CD4-positive, alpha-beta T cell treated with Interleukin-4 for 4 hours (primary cell): ENCODE measurements at regions not wholly inside any gene's neighbourhood (a gene's known extent, or its start where the extent isn't known, plus 50 kb on each side); places are given as distances from the start of the nearest gene placed in this dataset.

Experiments used
- DNase-seq: peaks from one replicate; pipeline ENCODE4 v3.0.0-alpha.2; 2020

DNA sequence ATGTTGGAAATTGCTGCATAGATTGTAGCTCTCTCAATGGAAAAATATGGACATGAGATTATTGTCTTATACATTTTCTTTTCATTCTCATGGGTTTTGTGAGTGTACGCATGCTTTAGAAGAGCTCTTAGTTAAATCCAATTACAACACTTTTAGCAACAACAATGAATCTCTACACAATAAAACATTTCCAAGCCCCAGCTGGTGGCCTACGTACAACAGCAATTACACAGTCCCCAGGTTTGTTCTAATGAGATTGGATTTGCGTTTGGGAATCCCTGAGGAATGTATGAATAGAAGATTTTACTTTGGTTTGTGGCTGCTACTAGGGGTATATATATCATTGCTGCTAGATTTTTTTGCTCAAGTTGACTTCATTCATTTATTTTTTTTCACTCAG, 98.6 kb downstream of the FHDC1 start:
- no peak for DNase-seq

DNA sequence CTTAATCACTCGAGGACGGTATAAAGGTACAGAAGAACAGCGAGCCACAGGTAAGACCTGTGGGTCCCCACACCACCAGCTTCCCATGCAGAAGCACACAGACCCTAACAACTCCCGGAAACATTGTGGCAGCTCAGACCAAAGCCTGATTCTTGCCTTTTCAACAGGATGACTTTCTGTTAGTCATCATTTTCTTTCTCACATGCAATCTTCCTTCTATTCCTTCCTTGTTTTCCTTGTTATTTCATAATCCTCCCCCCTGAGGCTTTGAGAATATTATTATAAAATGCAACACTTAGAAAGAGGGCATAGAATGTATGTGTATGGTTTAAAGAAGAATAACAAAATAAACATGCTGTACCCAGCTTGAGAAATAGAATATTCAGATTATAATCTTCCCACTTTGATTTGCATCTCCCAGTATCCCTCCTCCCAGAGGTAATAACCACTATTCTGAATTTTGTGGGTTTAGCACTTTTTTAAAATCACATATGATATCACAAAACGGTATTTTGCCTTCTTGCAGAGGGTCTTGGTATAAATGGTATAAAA, 100.9 kb downstream of the FHDC1 start:
- DNase-seq = no peak

DNA sequence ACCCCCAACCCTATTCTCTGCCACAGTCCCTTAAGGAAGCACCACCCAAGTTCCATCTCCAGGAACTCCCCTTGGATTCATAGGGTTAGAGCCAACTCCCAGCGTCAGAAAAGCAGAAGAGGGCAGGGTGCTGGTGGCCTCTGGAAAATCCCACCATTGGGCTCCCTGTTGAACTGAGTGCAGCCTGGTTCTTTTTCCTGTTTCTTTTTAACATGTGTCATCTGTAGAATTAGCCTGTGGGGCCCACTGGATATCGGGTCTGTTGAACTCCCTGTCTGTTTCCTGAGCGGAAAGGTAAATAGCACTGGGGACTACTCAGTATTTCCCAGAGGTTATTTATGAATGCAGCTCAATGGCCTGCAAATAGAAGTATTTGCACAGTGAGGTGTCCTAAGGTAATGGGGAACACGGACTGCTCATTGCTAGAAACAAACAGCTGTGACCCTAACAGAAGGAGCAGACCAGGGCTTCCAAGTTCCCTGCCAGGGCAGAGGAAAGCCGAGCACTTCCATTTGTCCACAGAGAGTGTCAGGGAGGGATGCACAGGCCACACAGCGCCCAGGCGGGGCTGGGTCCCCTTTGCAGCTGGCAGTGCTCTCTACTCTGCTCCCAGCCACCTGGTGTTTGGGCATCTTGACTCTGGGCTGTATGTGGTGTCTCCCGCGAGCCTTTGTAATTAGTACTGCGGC, 102.6 kb downstream of the FHDC1 start:
- DNase-seq = no peak

DNA sequence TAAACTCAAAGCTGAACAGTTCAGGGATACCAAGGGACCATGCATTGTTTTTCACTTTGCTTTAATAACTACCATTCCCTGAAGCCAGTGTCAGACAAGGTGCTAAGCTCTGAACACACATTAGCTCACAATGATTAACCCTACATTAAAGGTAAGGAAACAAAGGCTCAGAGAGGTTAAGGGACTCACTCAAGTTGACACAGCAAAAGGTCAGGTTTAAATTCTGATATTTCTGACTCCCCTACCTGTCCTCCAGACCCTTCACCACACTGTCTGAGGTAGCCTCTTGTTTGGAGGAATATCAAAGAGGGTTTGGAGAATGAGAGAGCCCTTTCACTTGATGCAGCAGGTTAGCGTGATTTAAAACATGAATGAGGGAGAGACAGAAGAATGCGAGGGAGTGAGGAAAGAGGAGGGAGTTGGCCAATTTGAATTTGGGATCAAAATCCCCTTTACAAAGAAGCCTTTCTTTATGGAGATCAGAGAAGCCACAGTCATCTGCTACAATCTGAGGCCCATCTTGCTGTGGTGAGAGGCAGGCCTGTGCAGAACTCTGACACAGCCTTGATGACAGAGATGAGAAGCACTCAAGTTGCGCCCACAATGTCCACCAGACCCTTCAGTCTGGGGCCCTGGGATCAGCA, 103.5 kb downstream of the FHDC1 start:
- no peak for DNase-seq

DNA sequence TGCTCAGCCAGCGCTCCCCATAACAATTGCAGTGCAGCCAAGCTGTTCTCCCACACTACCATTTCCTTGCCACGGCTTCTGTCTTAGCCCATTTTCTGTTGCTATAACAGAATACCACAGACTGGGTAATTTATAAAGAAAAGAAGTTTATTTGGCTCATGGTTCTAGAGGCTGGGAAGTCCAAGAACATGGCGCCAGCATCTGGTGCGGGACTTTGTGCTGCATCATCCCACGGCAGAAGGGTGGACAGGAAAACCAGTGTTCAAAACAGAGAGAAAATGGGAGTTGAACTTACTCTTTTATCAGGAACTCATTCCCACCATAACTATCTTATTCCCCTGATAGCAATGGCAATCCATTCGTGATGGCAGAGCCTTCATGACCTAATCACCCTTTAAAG, 104.6 kb downstream of the FHDC1 start:
- no peak for DNase-seq

DNA sequence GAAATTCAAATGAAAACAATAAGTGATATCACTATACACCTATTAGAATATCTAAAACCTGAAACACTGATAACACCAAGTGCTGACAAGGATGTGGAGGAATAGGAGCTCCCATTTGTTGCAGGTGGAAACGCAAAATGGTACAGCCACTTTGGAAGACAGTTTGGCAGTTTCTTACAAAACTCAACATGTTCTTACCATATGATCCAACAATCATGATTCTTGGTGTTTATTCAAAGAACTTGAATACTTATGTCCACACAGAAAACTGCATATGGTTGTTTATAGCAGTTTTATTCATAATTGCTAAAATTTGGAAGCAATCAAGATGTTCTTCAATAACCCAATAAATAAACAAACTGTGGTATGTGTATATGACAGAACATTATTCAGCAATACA, 107.9 kb downstream of the FHDC1 start:
- no peak for DNase-seq

DNA sequence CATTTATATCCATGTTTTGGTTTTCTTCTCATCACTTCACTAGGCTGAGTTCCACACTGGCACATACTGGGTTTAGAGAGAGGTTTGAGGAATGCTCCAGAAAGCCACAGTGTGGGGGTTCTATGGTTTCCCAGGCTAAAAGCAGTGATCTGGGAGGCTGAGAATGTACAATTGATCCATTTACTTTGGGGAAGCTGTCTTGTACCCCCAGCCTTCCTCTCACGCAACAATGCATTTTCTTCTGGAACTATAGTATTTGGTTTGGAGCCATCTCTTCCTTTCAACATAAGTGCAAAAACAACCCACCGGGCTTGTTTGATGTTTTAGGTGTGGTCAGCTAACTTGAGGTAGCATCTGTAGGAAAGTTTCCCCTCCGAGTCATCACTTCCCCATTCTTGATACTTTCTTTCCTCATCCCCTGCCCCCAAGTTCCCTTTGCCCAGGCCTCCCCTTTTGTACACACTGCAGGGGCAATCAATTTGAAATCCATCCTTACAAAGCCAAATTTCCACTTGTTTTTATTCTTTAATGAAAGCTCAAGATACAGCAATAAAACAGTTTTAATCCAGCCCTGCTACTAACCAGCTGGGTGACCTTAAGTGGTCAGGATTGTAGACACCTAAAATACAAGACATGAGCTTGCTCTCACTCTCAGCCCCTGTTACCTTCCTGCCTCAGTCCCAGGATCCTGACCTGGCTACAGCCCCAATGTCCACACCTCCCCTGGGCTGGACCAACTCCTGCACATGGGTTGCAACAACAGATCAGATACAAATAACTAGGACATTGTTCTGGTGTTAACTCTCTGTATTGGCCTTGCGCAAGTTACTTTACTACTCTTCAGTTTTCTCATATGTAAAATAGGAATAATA, 109.2 kb downstream of the FHDC1 start:
- DNase-seq = no peak

DNA sequence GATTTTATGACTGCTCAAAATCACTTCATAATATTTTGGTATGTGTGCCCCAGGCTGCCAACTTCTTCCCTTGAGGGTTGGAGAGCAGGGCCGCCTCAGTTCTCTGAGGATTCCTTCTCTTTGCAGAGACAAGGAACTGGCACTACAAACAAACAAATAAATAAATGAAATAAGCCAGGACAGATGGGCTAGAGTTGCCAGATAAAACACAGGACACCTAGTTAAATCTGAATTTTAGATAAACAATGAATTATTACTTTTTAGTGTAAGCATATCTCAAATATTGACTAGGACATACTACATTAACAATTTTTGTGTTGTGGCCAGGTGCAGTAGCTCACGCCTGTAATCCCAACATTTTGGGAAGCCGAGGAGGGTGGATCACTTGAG, 122.5 kb downstream of the FHDC1 start:
- no peak for DNase-seq

DNA sequence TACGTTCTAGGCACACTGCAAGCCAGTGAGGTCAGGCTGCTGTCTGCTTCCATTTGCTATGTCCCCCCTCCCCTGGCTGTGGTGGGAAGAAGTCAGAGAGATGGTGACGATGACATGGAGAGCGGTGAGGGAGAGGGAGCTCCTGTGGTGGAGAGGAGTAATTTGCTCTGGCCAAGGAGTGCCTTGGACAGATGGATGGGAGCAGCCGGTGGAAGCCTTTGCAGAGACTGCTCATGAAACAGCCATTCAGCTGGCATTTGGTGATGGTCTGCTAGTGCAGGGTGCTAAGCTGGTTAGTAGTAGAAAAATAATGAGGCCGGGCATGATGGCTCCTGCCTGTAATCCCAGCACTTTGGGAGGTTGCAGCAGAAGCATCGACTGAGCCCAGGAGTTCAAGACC, 124.1 kb downstream of the FHDC1 start:
- DNase-seq = no peak

DNA sequence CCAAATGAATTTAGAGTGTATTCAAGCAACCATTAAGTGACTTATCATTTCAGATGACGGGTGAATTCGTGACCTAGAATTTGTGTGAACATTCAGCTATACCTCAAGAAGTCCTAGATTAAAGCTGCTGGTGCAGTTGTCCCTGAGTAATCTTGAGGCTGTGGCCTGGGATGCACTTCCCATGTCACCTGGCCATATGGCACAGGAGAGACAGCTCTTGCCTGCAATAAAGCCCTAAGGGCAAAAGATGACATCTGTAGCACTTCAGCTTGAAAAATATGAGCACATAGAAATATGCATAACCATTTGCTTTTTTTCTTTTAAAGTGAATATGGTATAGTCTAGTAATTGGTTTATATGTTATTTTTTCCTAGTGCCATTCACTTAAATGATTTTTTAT, 125.8 kb downstream of the FHDC1 start:
- no peak for DNase-seq

DNA sequence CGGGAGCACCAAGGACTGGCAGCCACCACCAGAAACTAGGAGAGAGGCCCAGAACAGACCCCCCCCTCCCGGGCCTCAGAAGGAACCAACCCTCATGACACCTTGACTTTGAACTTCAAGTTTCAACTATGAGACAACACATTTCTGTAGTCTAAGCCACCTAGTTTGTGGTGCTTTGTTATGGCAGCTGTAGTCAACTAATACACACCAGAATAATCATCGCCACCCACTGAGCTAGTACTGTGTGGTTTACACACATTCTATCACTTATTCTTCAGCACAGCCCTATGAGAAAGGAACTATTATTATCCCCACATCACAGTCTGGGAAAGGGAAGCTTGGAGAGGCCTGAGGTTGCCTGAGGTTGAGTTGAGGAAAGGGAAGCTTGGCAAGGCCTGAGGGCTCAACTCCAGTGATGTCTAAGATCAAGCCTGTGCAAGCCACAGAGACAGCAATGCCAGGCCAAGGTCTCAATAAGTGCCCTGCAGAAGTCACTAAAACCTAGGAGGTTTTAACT, 126.6 kb downstream of the FHDC1 start:
- DNase-seq = no peak

DNA sequence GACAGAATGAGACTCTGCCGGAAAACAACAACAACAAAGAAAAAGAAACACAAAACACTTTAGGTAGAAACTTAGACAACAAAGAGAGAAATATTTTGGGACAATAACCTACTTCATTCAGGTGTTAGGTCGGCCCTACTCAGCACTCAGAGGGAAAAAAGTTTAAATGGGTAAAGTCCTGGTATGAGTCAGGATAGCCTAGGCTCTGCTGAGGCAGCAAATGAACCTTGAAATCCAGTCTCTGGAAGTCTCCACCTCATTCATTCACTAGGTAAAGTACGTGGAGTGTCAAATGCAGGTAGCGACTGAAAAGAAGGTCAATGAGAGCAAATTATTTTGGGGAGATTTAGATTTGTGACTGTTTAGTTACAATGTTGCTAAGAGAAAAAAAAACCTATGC, 127.4 kb downstream of the FHDC1 start:
- DNase-seq = no peak

DNA sequence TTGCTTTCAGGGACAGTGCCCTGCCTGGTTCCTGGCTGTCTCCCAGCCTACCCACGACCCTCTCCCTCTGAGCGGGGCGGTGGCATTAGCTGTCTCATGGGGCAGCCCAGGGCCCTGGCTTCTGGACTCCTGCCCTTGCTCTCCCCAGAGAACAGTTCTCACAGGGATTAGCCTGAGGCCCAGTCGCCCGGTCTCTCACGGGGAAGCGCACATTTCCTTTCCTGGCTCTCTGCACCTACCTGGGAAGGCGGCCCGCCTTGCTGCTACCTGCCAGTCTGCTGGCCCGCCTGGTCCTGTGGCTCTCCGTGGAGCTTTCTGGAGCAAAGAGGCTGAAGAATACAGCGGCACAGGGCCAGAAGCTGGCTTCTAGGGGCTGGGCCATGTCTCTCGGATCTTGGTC, 128.4 kb downstream of the FHDC1 start:
- DNase-seq = no peak

DNA sequence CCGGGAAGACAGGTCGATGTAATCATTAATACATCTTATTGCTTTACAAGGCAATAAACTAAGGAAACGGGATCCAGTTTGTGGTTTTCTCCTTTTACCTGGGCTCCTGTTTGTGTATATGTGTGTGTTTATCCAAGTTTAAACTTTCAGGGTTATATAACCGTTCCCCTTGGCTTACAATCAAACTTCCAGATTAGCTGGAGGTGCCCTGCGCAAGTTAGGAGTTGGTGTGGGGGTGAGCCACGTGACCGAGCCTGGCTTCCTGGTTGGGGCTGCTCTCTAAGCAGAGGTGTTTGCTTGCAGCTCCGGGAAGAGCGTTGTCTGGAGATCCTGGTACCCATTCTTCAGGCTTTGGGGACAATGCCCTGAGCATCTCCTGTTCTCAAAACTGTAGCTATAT, 129.2 kb downstream of the FHDC1 start:
- DNase-seq = no peak

DNA sequence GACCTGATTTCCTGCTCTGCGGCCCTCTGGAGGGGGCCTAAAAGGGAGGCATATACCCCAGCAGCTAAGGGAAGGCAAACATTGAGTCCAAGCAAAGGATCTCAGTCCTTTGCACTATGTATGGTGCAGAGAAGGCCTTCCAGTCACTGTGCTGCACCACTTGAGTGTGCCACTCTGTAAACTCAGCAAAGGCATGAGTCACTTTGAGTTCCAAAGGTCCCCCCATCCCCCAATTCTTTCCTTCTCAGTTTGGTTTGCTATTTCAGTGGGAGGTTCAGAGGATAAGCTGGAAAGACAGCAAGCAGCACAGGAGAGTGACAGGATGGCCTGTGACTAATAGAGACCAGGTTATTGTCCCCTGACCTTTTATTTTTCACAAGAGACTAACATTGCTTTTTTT, 131.3 kb downstream of the FHDC1 start:
- DNase-seq = no peak

DNA sequence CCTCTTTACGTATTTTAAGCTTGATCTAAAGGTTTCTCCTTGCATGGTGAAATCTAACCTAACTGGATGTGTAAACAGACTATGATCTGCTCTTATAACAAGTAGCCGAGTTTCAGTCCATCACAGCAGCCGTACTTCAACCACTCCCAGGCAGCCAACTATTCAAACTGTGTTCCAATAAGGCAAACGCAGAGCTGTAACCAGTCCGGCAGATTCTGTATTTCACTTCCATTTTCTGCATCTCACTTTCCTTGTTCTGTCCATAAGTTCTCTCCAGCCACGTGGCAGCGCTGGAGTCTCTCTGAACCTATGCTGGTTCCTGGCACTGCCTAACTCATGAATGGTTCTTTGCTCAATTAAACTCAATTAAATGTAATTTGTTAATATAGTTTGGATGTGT, 132.6 kb downstream of the FHDC1 start:
- no peak for DNase-seq

DNA sequence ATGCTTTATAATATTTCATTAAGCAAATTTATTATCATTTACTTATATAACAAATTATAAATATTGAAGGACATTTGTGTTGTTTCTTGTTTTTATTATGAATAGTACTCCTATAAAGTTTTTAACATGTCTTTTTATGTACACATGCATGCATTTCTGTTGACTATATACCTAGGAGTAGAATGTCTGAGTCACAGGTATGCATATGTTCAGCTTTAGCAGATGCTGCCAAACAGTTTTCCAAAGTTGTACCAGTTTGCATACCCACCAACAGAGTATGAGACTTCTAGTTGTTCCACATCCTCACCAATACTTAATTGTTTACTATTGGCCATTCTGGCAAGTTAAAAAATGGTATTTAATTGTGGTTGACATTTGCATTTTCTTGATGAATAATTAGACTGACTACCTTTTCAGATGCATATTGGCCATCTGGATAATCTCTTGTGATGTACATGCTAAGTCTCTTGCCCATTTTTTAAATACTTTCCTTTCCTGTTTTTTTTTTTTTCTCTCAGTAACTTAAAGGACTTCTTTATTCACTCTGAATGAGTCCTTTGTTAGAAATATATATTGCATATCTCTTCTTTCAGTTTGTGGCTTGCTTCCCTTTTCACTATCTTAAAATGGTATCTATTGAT, 132.2 kb upstream of the TRIM2 start:
- no peak for DNase-seq

DNA sequence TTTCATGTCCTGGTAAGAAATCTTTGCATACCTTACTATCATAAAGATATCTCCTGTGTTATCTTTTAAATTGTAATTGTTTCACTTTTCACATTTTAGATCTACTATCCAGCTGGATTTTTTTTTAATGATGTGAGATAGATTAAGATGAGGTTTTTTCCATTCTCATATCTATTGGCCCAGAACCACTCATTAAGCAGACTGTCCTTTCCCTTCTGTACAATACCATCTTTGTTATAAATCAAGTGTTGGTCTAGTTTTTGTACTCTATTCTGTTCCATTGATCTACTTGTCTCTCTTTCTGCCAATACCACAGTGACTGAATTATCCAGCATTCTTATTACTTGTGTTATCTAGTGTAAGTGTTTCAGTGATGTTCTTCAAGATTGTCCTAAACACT, 131.6 kb upstream of the TRIM2 start:
- DNase-seq = no peak

DNA sequence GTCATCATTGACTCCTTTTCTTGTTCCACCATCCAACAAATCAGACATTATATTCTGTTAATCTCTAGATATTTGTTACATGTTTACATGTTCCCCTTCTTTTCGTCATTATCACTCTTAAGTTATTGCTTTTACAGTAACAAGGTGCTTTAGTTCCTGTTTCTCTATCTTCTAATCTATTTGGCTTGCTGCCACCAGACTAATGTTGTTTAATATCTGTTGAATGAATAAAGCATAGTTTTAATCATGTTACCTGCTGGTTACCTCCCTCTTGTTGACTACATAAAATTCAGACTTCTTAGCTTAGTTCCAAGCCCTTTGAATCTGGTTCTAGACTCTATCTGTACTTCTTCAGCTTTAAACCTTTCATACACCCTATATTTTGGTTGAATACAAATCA, 129.8 kb upstream of the TRIM2 start:
- DNase-seq = peak; percentile 17

DNA sequence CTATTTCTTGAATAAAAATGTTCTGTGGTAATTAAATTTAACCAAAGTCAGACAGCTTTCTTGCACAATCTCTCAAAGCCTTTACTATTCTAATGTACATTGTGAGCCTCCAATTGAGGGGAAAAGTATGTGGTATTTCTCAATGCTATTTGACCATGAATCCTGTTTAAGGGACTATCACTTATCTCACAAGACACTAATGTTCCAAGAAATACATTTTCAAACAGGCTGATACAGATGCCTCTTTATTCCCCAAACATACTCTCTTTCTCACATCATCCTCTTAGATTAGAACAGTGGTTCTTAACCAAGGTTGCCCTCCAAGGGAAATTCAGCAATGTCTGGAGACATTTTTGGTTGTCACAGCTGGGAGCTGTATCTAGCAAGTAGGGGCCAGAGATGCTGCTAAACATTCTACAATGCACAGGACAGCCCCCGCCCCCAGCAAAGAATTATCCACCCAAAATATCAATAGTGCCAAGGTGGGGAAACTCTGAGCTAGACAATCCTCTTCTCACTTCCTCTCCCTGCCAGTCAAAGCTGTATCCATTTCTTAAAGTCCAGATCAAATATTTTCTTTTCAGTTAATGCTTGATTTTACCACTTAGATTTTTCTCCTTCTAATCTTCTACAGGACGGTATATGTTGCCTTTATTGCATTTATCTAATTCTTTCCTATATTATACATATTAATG, 129.2 kb upstream of the TRIM2 start:
- no peak for DNase-seq

DNA sequence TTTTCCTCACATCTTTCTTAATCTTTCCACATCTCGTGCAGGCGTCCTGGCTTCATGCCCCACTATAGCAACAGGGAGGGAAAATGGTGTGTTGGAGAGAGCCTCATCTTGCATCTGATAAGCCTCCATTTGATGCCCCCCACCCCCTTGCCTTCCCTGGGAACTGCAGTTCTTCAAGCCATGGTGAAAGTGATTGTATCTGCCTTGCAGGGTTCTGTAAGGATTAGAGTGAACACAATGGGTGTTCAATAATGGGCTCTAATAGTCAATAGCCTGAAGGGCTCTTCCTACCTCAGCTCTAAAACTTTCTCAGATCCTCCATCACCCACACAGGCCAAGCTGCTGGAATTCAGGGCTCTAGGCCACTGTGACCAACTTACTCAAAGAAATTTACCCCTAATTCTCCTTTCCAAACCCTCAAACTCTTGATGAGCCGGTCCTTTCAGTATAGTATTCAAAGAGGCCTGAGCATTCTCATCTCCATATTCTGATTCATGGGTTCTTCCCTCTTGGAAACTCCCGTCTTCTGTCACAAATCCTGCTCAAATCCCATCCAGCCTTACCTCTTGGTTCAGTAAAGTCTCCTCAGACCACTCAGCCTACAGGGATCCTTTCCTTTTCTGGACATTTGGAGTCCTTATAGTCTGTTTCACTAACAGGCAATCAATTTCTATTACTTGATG, 128.3 kb upstream of the TRIM2 start:
- no peak for DNase-seq

DNA sequence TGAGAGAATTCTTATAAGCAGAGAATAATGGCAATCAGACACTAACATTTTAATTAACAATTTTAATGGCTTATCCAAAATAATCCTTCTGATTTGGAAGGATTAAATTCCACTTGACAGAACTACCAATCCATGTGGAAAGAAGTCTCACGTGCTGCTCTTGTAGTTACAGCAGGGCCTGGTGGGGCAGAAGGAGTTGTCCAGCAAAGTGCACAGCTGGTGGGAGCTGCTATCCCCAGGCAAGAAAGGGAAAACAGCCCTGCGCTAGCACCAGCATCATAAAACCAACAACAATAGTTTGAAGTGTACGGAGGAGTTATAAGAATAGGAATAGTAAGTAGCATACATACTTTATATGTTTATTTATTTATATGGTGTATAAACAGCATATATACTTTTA, 127.4 kb upstream of the TRIM2 start:
- no peak for DNase-seq
